CD8-positive, alpha-beta memory T cell (primary cell): ENCODE measurements at regions not wholly inside any gene's neighbourhood (a gene's known extent, or its start where the extent isn't known, plus 50 kb on each side); places are given as distances from the start of the nearest gene placed in this dataset.
"Not testable (repeated sequence)": the region's sequence is repeated elsewhere in the genome, so short reads cannot be mapped to it uniquely, and the experiment has no call there.

Experiments
- CTCF ChIA-PET: fragments of 350-600 bp; sonication (Branson Sonifier 250); formaldehyde crosslinking; loops from one replicate; lab custom pipeline; 2021; ENCODE audit warnings: antibody characterized with exemption; lab: Charles Lee
- POLR2A ChIA-PET: fragments of 350-600 bp; sonication (Branson Sonifier 250); formaldehyde crosslinking; loops from one replicate; lab custom pipeline; 2021; ENCODE audit warnings: antibody characterized with exemption; lab: Charles Lee
- DNase-seq, 5 donors: peaks; one replicate each; pipeline versions ENCODE4 v3.0.0 to v3.0.0-alpha.2; 2020 to 2022; ENCODE audit warnings: mixed read lengths in 1 of 5
- H3K27ac ChIP-seq: one replicate; pipeline ENCODE4 v1.7.0; 2013; ENCODE audit warnings: low read depth, mild to moderate bottlenecking, low read length, moderate library complexity
- H3K27me3 ChIP-seq: 2 replicates; pipeline ENCODE4 v1.7.0; 2013; ENCODE audit warnings: low read length, mild to moderate bottlenecking; ENCODE audit not compliant: insufficient read depth, poor library complexity, severe bottlenecking
- H3K36me3 ChIP-seq: 2 replicates; pipeline ENCODE4 v1.7.0; 2013; ENCODE audit warnings: mild to moderate bottlenecking, low read length, moderate library complexity; ENCODE audit not compliant: insufficient read depth
- H3K4me1 ChIP-seq: 2 replicates; pipeline ENCODE4 v1.7.0; 2013; ENCODE audit warnings: mild to moderate bottlenecking, low read length, moderate library complexity; ENCODE audit not compliant: insufficient read depth
- H3K4me3 ChIP-seq: 2 replicates; pipeline ENCODE4 v1.7.0; 2013; ENCODE audit warnings: mild to moderate bottlenecking, low read length
- H3K9me3 ChIP-seq: 2 replicates; pipeline ENCODE4 v1.7.0; 2013; ENCODE audit warnings: mild to moderate bottlenecking, low read length
- H3K27ac Mint-ChIP-seq, 8 donors: one replicate each; pipeline ENCODE4 v1.8.0; 2020 to 2021; ENCODE audit warnings: mixed read lengths in 8 of 8, mild to moderate bottlenecking in 6 of 8, inconsistent platforms in 3 of 8, moderate library complexity in 3 of 8
- H3K27me3 Mint-ChIP-seq, 2 donors: one replicate each; pipeline ENCODE4 v1.8.0; 2020 to 2021; ENCODE audit warnings: mixed read lengths in 2 of 2, mild to moderate bottlenecking in 1 of 2, moderate library complexity in 1 of 2
- H3K36me3 Mint-ChIP-seq, 3 donors: one replicate each; pipeline ENCODE4 v1.8.0; 2020 to 2021; ENCODE audit warnings: mixed read lengths in 3 of 3, inconsistent platforms in 1 of 3, mild to moderate bottlenecking in 1 of 3
- H3K4me1 Mint-ChIP-seq, 3 donors: one replicate each; pipeline ENCODE4 v1.8.0; 2020 to 2021; ENCODE audit warnings: mixed read lengths in 3 of 3, inconsistent platforms in 1 of 3, mild to moderate bottlenecking in 1 of 3
- H3K4me3 Mint-ChIP-seq, 7 donors: one replicate each; pipeline ENCODE4 v1.8.0; 2020 to 2021; ENCODE audit warnings: mixed read lengths in 7 of 7, mild to moderate bottlenecking in 6 of 7, moderate library complexity in 4 of 7, inconsistent platforms in 2 of 7
- H3K9me3 Mint-ChIP-seq, 5 donors: one replicate each; pipeline ENCODE4 v1.8.0; 2020 to 2022; ENCODE audit warnings: mixed read lengths in 5 of 5, mild to moderate bottlenecking in 3 of 5, moderate library complexity in 2 of 5, inconsistent platforms in 1 of 5

GRCh38 chr11:98409069-98409468, 611.7 kb upstream of the CNTN5 start:
- no peaks in the 10 kb centered on the region for H3K4me1 Mint-ChIP-seq
- no peaks in the 10 kb centered on the region for H3K36me3 Mint-ChIP-seq
- POLR2A ChIA-PET = no interaction called here
- Histone ChIP-seq H3K9me3 (no peaks in the 10 kb centered on the region), H3K27me3 (no peaks in the 10 kb centered on the region), H3K4me3 (no peak overlapping the region), H3K4me1 (no peaks in the 10 kb centered on the region), H3K27ac (no peak overlapping the region), H3K36me3 (no peaks in the 10 kb centered on the region)
- H3K4me3 Mint-ChIP-seq = no peak overlapping the region
- peaks cover 5 to 10% (median 6%) of the 10 kb centered on the region in 5 donors for H3K9me3 Mint-ChIP-seq
- DNase-seq = no peak
- H3K27ac Mint-ChIP-seq = no peak overlapping the region
- H3K27me3 Mint-ChIP-seq = no peaks in the 10 kb centered on the region
- CTCF ChIA-PET = no interaction called here

- Histone ChIP-seq H3K36me3 (no peaks in the 10 kb centered on the region), H3K27ac (no peak overlapping the region), H3K9me3 (no peaks in the 10 kb centered on the region), H3K4me1 (no peaks in the 10 kb centered on the region), H3K27me3 (no peaks in the 10 kb centered on the region), H3K4me3 (no peak overlapping the region)
- POLR2A ChIA-PET = no interaction called here
- H3K4me3 Mint-ChIP-seq = no peak overlapping the region
- H3K27ac Mint-ChIP-seq = no peak overlapping the region
- CTCF ChIA-PET = no interaction called here
- no peaks in the 10 kb centered on the region for H3K27me3 Mint-ChIP-seq
- DNase-seq = no peak
- H3K4me1 Mint-ChIP-seq = no peaks in the 10 kb centered on the region
- H3K9me3 Mint-ChIP-seq = peaks cover 5 to 21% (median 11%) of the 10 kb centered on the region in 5 donors
- H3K36me3 Mint-ChIP-seq = no peaks in the 10 kb centered on the region
These were observed 609.0 kb upstream of the CNTN5 start for GRCh38 chr11:98411777-98412176.

- Histone ChIP-seq H3K36me3 (no peaks in the 10 kb centered on the region), H3K4me3 (no peak overlapping the region), H3K9me3 (no peaks in the 10 kb centered on the region), H3K4me1 (no peaks in the 10 kb centered on the region), H3K27ac (no peak overlapping the region), H3K27me3 (no peaks in the 10 kb centered on the region)
- DNase-seq = no peak
- ChIA-PET POLR2A (no interaction called here), CTCF (no interaction called here)
- Mint-ChIP-seq H3K27me3 (no peaks in the 10 kb centered on the region), H3K4me3 (no peak overlapping the region), H3K4me1 (no peaks in the 10 kb centered on the region), H3K36me3 (no peaks in the 10 kb centered on the region), H3K27ac (no peak overlapping the region), H3K9me3 (peaks cover 4 to 17% (median 14%) of the 10 kb centered on the region in 5 donors)
These were observed 603.4 kb upstream of the CNTN5 start for GRCh38 chr11:98417256-98417755.

GRCh38 chr11:98423933-98424332, 596.8 kb upstream of the CNTN5 start:
- H3K27ac ChIP-seq = no peak overlapping the region
- H3K27me3 ChIP-seq = no peaks in the 10 kb centered on the region
- H3K27ac Mint-ChIP-seq = no peak overlapping the region
- H3K4me3 ChIP-seq = no peak overlapping the region
- H3K9me3 ChIP-seq = no peaks in the 10 kb centered on the region
- no peaks in the 10 kb centered on the region for H3K4me1 ChIP-seq
- POLR2A ChIA-PET = no interaction called here
- no peak overlapping the region for H3K4me3 Mint-ChIP-seq
- no peaks in the 10 kb centered on the region for H3K36me3 ChIP-seq
- H3K9me3 Mint-ChIP-seq = peaks cover 13 to 27% (median 20%) of the 10 kb centered on the region in 5 donors
- no peaks in the 10 kb centered on the region for H3K36me3 Mint-ChIP-seq
- DNase-seq = no peak
- H3K27me3 Mint-ChIP-seq = no peaks in the 10 kb centered on the region
- CTCF ChIA-PET = no interaction called here
- no peaks in the 10 kb centered on the region for H3K4me1 Mint-ChIP-seq

- peaks cover 15 to 28% (median 19%) of the 10 kb centered on the region in 5 donors for H3K9me3 Mint-ChIP-seq
- H3K27ac ChIP-seq, H3K9me3 ChIP-seq, H3K36me3 ChIP-seq, H3K4me3 ChIP-seq, H3K27me3 Mint-ChIP-seq, DNase-seq, H3K27me3 ChIP-seq, H3K27ac Mint-ChIP-seq, CTCF ChIA-PET, POLR2A ChIA-PET, H3K4me3 Mint-ChIP-seq, H3K4me1 ChIP-seq, H3K36me3 Mint-ChIP-seq, H3K4me1 Mint-ChIP-seq: not testable (repeated sequence)
These were observed 596.0 kb upstream of the CNTN5 start for GRCh38 chr11:98424773-98425172.

- no peak overlapping the region for H3K4me3 ChIP-seq
- DNase-seq = no peak
- Mint-ChIP-seq H3K4me3 (no peak overlapping the region), H3K27me3 (no peaks in the 10 kb centered on the region), H3K4me1 (no peaks in the 10 kb centered on the region), H3K36me3 (no peaks in the 10 kb centered on the region), H3K27ac (peak overlapping the region in 1 of 8 donors; percentile 46), H3K9me3 (peaks cover 16 to 50% (median 18%) of the 10 kb centered on the region in 5 donors)
- no peaks in the 10 kb centered on the region for H3K27me3 ChIP-seq
- H3K9me3 ChIP-seq = no peaks in the 10 kb centered on the region
- H3K36me3 ChIP-seq = no peaks in the 10 kb centered on the region
- ChIA-PET CTCF (no interaction called here), POLR2A (no interaction called here)
- H3K4me1 ChIP-seq = no peaks in the 10 kb centered on the region
- H3K27ac ChIP-seq = no peak overlapping the region
These were observed 589.0 kb upstream of the CNTN5 start for GRCh38 chr11:98431463-98432359.

GRCh38 chr11:98434296-98434695, 586.5 kb upstream of the CNTN5 start:
- Histone ChIP-seq H3K36me3 (no peaks in the 10 kb centered on the region), H3K4me1 (no peaks in the 10 kb centered on the region), H3K27me3 (no peaks in the 10 kb centered on the region), H3K9me3 (no peaks in the 10 kb centered on the region), H3K27ac (no peak overlapping the region), H3K4me3 (no peak overlapping the region)
- H3K27me3 Mint-ChIP-seq = no peaks in the 10 kb centered on the region
- CTCF ChIA-PET = no interaction called here
- no peak for DNase-seq
- POLR2A ChIA-PET = no interaction called here
- H3K27ac Mint-ChIP-seq = no peak overlapping the region
- H3K4me1 Mint-ChIP-seq = no peaks in the 10 kb centered on the region
- H3K4me3 Mint-ChIP-seq = no peak overlapping the region
- H3K9me3 Mint-ChIP-seq = peaks cover 14 to 47% (median 18%) of the 10 kb centered on the region in 5 donors
- no peaks in the 10 kb centered on the region for H3K36me3 Mint-ChIP-seq

- CTCF ChIA-PET = no interaction called here
- no peaks in the 10 kb centered on the region for H3K4me1 Mint-ChIP-seq
- H3K9me3 ChIP-seq = no peaks in the 10 kb centered on the region
- H3K27ac ChIP-seq = no peak overlapping the region
- H3K36me3 ChIP-seq = no peaks in the 10 kb centered on the region
- H3K27me3 ChIP-seq = no peaks in the 10 kb centered on the region
- no peak overlapping the region for H3K27ac Mint-ChIP-seq
- H3K9me3 Mint-ChIP-seq = peaks cover 9 to 16% (median 13%) of the 10 kb centered on the region in 5 donors
- no peak overlapping the region for H3K4me3 ChIP-seq
- no peak for DNase-seq
- no peaks in the 10 kb centered on the region for H3K4me1 ChIP-seq
- H3K36me3 Mint-ChIP-seq = no peaks in the 10 kb centered on the region
- no peaks in the 10 kb centered on the region for H3K27me3 Mint-ChIP-seq
- no peak overlapping the region for H3K4me3 Mint-ChIP-seq
- POLR2A ChIA-PET = no interaction called here
These were observed 567.4 kb upstream of the CNTN5 start for GRCh38 chr11:98453378-98453777.
